Activated T-helper 1 cell treated with anti-CD3 and anti-CD28 coated beads, Interleukin-12 subunit alpha, Interleukin-12 subunit beta, Interleukin-2, Interleukin-4 antibody, amounts not matched to agents 30 ng/mL and 10 ng/mL and 1 ng/mL, durations not matched to agents 14 hours and 24 hours and 36 hours (primary cell): ENCODE measurements at regions not wholly inside any gene's neighbourhood (a gene's known extent, or its start where the extent isn't known, plus 50 kb on each side); places are given as distances from the start of the nearest gene placed in this dataset.

ENCODE experiments used
- DNase-seq: peaks from one replicate; pipeline ENCODE4 v3.0.0; 2021; ENCODE audit warnings: low spot score
- H3K27ac Mint-ChIP-seq: one replicate; pipeline ENCODE4 v1.8.0; 2021; ENCODE audit warnings: mild to moderate bottlenecking, mixed read lengths
- H3K27me3 Mint-ChIP-seq: one replicate; pipeline ENCODE4 v1.8.0; 2022; ENCODE audit warnings: mild to moderate bottlenecking, moderate library complexity, mixed read lengths; ENCODE audit not compliant: insufficient read depth
- H3K36me3 Mint-ChIP-seq: one replicate; pipeline ENCODE4 v1.8.0; 2021; ENCODE audit warnings: low read depth, mixed read lengths
- H3K4me1 Mint-ChIP-seq: one replicate; pipeline ENCODE4 v1.8.0; 2021; ENCODE audit warnings: low read depth, mixed read lengths
- H3K4me3 Mint-ChIP-seq: one replicate; pipeline ENCODE4 v1.8.0; 2021; ENCODE audit warnings: mild to moderate bottlenecking, moderate library complexity, mixed read lengths
- H3K9me3 Mint-ChIP-seq: one replicate; pipeline ENCODE4 v1.8.0; 2021; ENCODE audit warnings: mixed read lengths
- intact Hi-C: fragments of 100-400 bp; cut with micrococcal nuclease; formaldehyde crosslinking; loops from one replicate; pipeline ENCODE4 v1.15.1; 2024

DNA sequence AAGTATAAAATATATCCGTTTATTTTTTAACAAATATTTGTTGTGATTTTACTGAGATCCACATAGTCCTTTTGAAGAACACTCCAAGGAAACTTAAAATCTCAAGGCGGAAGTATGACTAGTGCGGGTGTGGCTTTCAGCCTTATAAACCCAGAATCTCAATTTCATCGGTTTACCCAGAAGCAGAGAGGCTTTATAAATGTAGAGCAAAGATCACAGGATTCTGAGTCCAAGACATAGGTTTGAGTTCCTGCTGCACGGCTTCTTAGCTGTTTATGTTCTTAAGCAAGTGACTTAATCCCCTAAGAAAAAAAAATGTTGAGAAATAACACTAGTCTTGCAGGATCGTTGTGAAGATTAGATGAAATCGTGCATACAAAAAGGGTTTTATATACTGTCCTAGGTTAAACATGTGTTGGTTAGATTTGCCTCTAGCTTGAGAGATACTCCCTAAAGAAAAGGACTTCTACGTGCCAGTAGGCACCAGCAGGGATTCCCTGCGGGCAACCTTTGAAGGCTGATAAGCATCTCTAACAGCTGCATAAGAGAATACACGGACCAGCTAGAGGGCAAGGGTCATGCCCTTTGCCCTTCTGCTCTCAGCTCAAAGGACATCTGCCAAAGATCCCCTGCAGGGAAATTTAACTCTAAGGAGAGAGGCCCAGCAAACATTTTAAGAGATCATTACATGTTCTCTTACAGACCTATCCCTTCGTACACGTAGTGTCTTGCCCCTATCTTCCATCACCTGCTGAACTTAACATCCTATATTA lies 130.4 kb upstream of the MIR17HG start:
- no peak for DNase-seq
- no peak overlapping the region for H3K27ac Mint-ChIP-seq
- H3K4me3 Mint-ChIP-seq: no peak overlapping the region
- H3K27me3 Mint-ChIP-seq: peaks cover 3% of the 10 kb centered on the region
- H3K9me3 Mint-ChIP-seq: no peaks in the 10 kb centered on the region
- intact Hi-C loops: no loop called here
- no peaks in the 10 kb centered on the region for H3K4me1 Mint-ChIP-seq
- no peaks in the 10 kb centered on the region for H3K36me3 Mint-ChIP-seq

DNA sequence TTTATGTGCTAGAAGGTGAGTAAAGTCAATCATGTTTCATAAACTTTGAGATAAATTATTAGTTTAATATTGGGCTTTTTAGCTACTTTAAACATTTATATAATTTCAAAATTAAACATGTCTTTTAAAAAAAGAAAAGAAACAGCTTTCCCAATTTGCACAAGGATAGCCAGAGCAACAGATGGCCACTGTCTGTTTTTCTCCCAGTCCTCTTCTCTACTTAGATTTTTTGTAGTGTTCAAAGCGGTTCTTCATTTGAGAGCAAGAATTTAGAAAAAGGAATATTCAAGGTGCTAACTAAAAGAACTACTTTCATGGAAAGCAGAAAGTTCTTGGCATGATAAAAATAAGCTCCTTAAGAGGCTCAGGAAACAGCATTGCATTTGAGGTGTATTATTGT lies 128.3 kb upstream of the MIR17HG start:
- Mint-ChIP-seq H3K4me1 (no peaks in the 10 kb centered on the region), H3K27ac (no peak overlapping the region), H3K4me3 (no peak overlapping the region), H3K36me3 (no peaks in the 10 kb centered on the region), H3K27me3 (no peaks in the 10 kb centered on the region), H3K9me3 (no peaks in the 10 kb centered on the region)
- no peak for DNase-seq
- intact Hi-C loops: no loop called here

DNA sequence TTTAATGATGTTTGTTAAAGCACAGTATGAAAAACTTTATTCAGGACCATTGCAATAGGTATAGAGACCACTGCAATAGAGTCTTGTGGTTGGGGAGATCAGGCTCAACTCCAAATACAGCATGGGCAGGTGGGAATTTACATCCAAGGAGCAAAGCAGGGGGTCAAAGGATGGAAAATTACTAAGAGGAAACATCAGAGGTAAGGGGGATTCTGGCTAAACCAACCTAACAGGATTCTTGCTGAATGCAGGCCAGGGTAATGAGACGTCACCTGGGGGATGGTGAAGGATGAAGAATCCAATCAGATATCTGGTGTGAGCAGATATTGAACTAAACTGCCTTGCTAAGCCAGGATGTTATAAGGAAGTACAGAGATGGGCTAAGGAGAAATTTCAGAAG lies 126.6 kb upstream of the MIR17HG start:
- H3K27ac Mint-ChIP-seq: no peak overlapping the region

DNA sequence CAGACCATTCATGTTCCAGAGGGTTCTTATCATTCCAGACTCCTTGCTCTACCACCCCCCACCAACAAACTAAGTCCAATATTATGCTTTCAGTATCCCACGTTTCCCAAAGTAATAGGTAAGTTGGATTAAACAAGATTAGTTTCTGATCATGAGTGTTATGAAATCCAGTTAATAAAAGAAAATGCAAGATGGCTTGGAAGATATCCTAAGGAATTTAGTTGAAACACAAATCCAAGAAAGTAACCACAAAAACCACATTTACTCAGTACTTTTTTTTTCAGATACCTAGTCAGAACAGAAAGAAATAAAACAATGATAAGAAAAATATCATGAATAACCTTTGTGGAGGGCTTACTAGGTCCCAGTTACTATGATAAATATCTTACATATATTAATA lies 119.4 kb upstream of the MIR17HG start:
- no peaks in the 10 kb centered on the region for H3K9me3 Mint-ChIP-seq
- no peak overlapping the region for H3K27ac Mint-ChIP-seq
- H3K4me3 Mint-ChIP-seq: no peak overlapping the region
- no peaks in the 10 kb centered on the region for H3K36me3 Mint-ChIP-seq
- no peak for DNase-seq
- intact Hi-C loops: no loop called here
- peaks cover 2% of the 10 kb centered on the region for H3K27me3 Mint-ChIP-seq
- no peaks in the 10 kb centered on the region for H3K4me1 Mint-ChIP-seq

More for the DNA sequence above, 126.6 kb upstream of the MIR17HG start:
- no peaks in the 10 kb centered on the region for H3K36me3 Mint-ChIP-seq
- intact Hi-C loops: no loop called here
- H3K27me3 Mint-ChIP-seq: no peaks in the 10 kb centered on the region
- H3K4me3 Mint-ChIP-seq: no peak overlapping the region
- no peaks in the 10 kb centered on the region for H3K9me3 Mint-ChIP-seq
- no peak for DNase-seq
- no peaks in the 10 kb centered on the region for H3K4me1 Mint-ChIP-seq

DNA sequence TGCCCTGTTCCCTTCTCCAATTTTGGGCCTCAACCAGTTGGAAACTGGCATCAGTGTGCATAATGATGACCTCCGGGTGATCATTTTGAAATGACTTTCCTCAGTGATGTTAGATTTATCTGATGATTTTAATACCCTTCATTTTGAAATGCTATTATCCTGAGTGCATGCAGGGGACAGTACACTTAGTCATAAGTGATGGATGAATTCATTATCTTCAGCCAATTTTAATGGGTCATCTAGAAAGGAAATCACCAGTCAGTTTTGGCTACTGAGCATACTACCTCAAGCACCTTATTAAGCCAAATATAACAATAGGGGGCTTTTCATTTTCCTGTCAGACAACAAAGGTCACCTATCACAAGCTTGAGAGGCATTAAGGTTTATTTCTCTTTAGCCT lies 118.5 kb upstream of the MIR17HG start:
- DNase-seq: no peak
- Mint-ChIP-seq H3K36me3 (no peaks in the 10 kb centered on the region), H3K27ac (no peak overlapping the region), H3K9me3 (no peaks in the 10 kb centered on the region), H3K4me3 (no peak overlapping the region), H3K4me1 (no peaks in the 10 kb centered on the region), H3K27me3 (peaks cover 2% of the 10 kb centered on the region)
- intact Hi-C loops: no loop called here

DNA sequence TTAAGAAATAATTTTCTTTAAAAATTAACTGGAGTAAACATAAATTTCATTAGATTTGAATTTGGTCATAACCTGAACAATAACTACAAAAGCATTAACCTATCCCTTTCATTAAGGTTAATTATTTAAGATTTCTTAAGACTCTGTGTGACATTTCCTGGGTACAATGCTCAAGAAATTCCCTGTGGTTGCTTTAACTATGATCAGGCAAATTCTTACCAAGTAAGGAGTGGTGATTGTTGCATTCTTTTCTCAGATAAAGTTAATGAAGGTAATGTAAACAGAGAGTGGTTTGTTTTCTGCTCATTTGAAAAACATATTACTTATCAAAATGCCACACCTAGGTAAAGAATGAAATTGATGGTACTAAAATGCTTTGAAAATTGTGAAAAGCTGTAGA lies 114.8 kb upstream of the MIR17HG start:
- no peaks in the 10 kb centered on the region for H3K9me3 Mint-ChIP-seq
- H3K27me3 Mint-ChIP-seq: no peaks in the 10 kb centered on the region
- H3K4me1 Mint-ChIP-seq: no peaks in the 10 kb centered on the region
- intact Hi-C loops: no loop called here
- no peak overlapping the region for H3K4me3 Mint-ChIP-seq
- H3K36me3 Mint-ChIP-seq: no peaks in the 10 kb centered on the region
- H3K27ac Mint-ChIP-seq: no peak overlapping the region
- DNase-seq: no peak

DNA sequence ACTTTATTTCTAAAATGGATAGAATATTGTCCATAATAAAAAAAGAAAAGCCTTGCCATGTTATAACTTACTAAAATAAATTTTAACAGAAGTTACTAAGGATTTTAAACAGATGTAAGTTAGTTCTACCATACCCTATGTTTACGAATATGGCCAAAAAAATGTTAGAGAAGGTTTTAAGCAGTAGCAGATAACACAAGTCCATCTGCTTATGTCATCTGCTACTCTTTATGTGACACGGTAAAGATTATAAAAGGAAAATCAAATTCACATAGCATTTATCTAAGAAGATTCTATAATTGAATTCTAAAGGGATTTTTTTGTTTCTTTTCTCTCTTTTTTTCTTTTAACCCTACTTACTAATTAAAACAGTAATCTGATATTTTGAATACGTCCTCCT lies 114.2 kb upstream of the MIR17HG start:
- DNase-seq: no peak
- no peak overlapping the region for H3K27ac Mint-ChIP-seq
- intact Hi-C loops: no loop called here
- H3K4me1 Mint-ChIP-seq: no peaks in the 10 kb centered on the region
- no peak overlapping the region for H3K4me3 Mint-ChIP-seq
- no peaks in the 10 kb centered on the region for H3K36me3 Mint-ChIP-seq
- H3K9me3 Mint-ChIP-seq: no peaks in the 10 kb centered on the region
- H3K27me3 Mint-ChIP-seq: no peaks in the 10 kb centered on the region

DNA sequence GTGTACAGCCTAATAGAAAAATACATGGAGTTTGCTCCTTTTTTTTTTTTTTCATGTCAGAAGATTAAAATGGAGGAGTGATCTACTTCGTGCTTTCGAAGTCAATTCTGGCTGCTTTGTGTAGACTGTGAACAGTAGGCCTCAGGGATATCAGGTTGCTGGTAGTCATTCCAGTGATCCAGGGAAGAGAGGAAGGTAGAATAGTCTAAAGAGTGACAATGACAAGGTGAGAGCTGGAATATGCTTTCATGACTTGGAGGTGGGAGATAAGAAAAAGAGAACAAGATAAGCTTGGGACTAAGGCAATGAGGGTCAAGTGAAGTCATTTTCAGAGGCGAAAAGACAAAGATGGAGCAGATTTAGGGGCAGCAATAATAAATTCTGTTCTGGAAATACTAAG lies 111.3 kb upstream of the MIR17HG start:
- Mint-ChIP-seq H3K36me3 (no peaks in the 10 kb centered on the region), H3K4me3 (no peak overlapping the region), H3K27ac (no peak overlapping the region), H3K4me1 (no peaks in the 10 kb centered on the region), H3K9me3 (no peaks in the 10 kb centered on the region), H3K27me3 (no peaks in the 10 kb centered on the region)
- intact Hi-C loops: no loop called here
- no peak for DNase-seq

DNA sequence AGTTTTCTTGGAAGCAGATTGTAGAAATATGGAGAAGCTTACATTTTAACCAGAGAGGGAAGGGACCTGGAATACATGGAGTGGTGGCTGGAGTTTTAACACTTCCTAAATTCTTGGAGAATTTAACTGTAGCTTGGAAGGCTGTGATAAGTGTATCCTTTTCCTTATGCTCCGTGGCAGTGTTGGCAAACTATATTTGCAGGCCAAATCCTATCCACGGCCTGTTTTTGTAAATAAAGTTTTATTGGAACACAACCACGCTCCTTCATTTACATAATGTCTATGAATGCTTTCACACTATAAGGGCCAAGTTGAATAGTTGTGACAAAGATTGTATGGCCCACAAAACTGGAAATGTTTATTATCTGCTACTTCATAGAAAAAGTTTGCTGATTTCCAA lies 110.6 kb upstream of the MIR17HG start:
- H3K36me3 Mint-ChIP-seq: no peaks in the 10 kb centered on the region
- H3K4me1 Mint-ChIP-seq: no peaks in the 10 kb centered on the region
- H3K4me3 Mint-ChIP-seq: no peak overlapping the region
- no peaks in the 10 kb centered on the region for H3K9me3 Mint-ChIP-seq
- H3K27me3 Mint-ChIP-seq: no peaks in the 10 kb centered on the region
- H3K27ac Mint-ChIP-seq: no peak overlapping the region
- DNase-seq: no peak
- intact Hi-C loops: no loop called here

DNA sequence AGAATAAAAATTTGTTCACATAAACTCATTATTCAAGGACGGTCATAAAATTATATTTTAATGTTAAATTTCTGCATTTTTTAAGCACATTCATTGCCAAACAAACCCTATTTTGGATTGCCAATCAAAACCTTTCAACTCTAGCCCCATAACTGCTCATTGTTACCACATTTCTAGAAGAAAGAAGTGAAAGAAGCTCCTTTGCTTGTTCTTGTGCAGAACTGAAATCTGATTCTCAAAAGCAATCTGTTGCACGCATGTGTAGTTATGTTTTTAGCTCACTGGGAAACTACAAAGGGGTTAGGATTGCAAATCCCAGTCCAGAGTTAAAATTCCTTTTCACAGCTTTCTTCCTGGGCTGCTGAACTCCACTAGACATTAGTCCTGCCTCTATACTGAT lies 109.5 kb upstream of the MIR17HG start:
- Mint-ChIP-seq H3K36me3 (no peaks in the 10 kb centered on the region), H3K4me1 (no peaks in the 10 kb centered on the region), H3K27me3 (no peaks in the 10 kb centered on the region), H3K4me3 (no peak overlapping the region), H3K27ac (no peak overlapping the region), H3K9me3 (no peaks in the 10 kb centered on the region)
- no peak for DNase-seq
- intact Hi-C loops: no loop called here

DNA sequence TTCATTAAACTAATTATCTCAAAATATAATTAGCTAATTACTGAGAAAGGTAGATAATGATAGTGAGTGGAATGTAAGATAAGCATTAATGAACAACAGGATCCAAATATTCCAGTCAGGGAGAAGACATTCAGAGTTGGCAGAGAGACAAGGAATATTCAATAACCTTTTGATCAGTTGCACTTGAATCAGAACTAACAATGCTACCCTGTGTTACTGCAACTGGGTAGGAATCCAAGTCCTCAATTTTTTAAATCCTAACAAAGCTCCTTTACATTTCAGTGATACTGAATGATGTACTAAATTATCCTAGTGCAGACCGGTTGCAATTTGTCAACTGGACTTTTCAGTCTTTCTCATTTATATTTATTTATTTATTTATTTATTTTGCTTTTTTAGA lies 107.1 kb upstream of the MIR17HG start:
- Mint-ChIP-seq H3K4me1 (no peaks in the 10 kb centered on the region), H3K27me3 (no peaks in the 10 kb centered on the region), H3K27ac (no peak overlapping the region), H3K4me3 (no peak overlapping the region), H3K36me3 (no peaks in the 10 kb centered on the region), H3K9me3 (no peaks in the 10 kb centered on the region)
- intact Hi-C loops: no loop called here
- DNase-seq: no peak

DNA sequence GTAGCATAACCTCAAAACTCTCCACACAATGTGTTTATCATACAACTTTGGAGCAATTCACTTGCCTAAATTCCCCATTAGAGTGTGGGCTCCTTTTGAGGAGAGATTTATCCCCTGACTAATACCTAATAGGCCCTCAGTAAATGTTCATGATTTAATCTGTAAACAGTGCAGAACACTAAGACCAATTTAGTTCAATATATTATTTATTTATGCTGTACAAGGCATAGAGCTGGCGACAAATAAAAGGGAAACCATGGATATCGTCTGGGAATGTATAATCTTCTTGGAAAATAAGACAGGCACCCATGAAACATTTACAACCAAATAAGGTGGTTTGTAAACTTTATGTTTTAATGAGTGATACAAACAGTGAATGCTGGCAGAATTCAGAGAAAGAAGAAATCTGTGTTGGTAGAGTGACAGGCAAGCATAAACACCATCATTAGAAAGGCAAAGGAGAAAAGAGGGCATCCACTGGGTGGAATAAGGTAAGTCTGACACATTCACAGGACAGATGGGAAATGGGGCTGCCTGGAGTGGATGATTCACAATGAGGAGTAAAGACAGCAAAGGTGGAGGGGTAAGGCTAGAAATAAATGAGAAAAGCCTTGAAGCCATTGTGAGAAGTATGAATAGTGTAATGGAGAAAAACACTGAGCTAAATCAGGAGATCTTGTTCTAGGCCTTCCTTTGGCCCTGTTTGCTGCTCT lies 106.1 kb upstream of the MIR17HG start:
- Mint-ChIP-seq H3K36me3 (no peaks in the 10 kb centered on the region), H3K9me3 (no peaks in the 10 kb centered on the region), H3K4me1 (no peaks in the 10 kb centered on the region), H3K4me3 (no peak overlapping the region), H3K27ac (no peak overlapping the region), H3K27me3 (no peaks in the 10 kb centered on the region)
- no peak for DNase-seq
- intact Hi-C loops: no loop called here

DNA sequence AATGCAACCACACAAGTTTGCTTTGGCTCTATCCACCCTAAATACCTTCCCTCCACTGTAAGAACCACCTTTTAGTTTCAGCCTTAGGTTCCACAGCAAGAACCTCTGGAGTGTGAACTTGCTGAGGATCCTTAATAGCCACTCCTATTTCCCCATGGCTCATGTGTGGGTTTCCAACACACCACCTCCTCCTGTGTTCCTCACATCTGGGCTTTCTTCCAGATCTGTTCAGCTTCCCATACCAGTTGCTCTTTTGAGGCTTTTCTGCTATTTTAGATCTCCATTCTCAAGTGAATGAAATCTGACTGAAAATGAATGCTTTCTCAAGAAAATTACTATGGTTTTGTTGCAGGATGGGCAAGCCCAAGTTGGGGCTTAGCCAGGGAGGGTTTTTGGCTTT lies 104.8 kb upstream of the MIR17HG start:
- H3K27me3 Mint-ChIP-seq: no peaks in the 10 kb centered on the region
- no peak for DNase-seq
- no peaks in the 10 kb centered on the region for H3K9me3 Mint-ChIP-seq
- intact Hi-C loops: no loop called here
- H3K36me3 Mint-ChIP-seq: no peaks in the 10 kb centered on the region
- H3K4me1 Mint-ChIP-seq: no peaks in the 10 kb centered on the region
- H3K4me3 Mint-ChIP-seq: no peak overlapping the region
- no peak overlapping the region for H3K27ac Mint-ChIP-seq
